Body of pancreas (tissue), 4 donors: ENCODE measurements at regions not wholly inside any gene's neighbourhood (a gene's known extent, or its start where the extent isn't known, plus 50 kb on each side); places are given as distances from the start of the nearest gene placed in this dataset.

Source experiments
- POLR2A ChIP-seq, 3 donors: fragments of 450-650 bp; IDR thresholded peaks; one replicate each; pipeline ENCODE4 v1.6.1; 2016; ENCODE audit warnings: antibody characterized with exemption in 3 of 3, mild to moderate bottlenecking in 2 of 3
- TF ChIP-seq, protein P1 (sequence below), 7 experiments: fragments of 450-650 bp in 4 of 7; fragments of 200-600 bp in 3 of 7; sonication (generic) in 3 of 7; IDR thresholded peaks; one replicate each; pipeline ENCODE4 v1.5.1; 2016 to 2019; ENCODE audit warnings: antibody characterized with exemption in 7 of 7

- TF ChIP-seq POLR2A (IDR thresholded peaks at IDR 0.05) = no peak
- TF ChIP-seq, protein P1, sequence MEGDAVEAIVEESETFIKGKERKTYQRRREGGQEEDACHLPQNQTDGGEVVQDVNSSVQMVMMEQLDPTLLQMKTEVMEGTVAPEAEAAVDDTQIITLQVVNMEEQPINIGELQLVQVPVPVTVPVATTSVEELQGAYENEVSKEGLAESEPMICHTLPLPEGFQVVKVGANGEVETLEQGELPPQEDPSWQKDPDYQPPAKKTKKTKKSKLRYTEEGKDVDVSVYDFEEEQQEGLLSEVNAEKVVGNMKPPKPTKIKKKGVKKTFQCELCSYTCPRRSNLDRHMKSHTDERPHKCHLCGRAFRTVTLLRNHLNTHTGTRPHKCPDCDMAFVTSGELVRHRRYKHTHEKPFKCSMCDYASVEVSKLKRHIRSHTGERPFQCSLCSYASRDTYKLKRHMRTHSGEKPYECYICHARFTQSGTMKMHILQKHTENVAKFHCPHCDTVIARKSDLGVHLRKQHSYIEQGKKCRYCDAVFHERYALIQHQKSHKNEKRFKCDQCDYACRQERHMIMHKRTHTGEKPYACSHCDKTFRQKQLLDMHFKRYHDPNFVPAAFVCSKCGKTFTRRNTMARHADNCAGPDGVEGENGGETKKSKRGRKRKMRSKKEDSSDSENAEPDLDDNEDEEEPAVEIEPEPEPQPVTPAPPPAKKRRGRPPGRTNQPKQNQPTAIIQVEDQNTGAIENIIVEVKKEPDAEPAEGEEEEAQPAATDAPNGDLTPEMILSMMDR (IDR thresholded peaks at IDR 0.05) = no peak
Measured at GRCh38 chr9:31870276-31870675, 514.2 kb upstream of the ACO1 start.
